GM18868 (cell line): ENCODE measurements at regions not wholly inside any gene's neighbourhood (a gene's known extent, or its start where the extent isn't known, plus 50 kb on each side); places are given as distances from the start of the nearest gene placed in this dataset.

ENCODE experiments used
- ATAC-seq: cut with Tn5 transposase; IDR thresholded peaks from one replicate; pipeline ENCODE4 v1.9.1; 2021; ENCODE audit warnings: mild to moderate bottlenecking, moderate library complexity; ENCODE audit not compliant: unreplicated experiment

GRCh38 chr2:16304876-16305590 lies 360.6 kb downstream of the CYRIA start:
- no peak for ATAC-seq

GRCh38 chr2:16303761-16304160 lies 361.9 kb downstream of the CYRIA start:
- ATAC-seq: no peak

- ATAC-seq: no peak
These were observed 362.4 kb downstream of the CYRIA start for GRCh38 chr2:16303273-16303577.

- ATAC-seq: no peak
These were observed 362.3 kb downstream of the MYCN start for GRCh38 chr2:16302431-16303272.

GRCh38 chr2:16301961-16302360 lies 361.6 kb downstream of the MYCN start:
- no peak for ATAC-seq

- no peak for ATAC-seq
These were observed 358.5 kb downstream of the MYCN start for GRCh38 chr2:16298866-16299265.

- ATAC-seq: no peak
These were observed 356.2 kb downstream of the MYCN start for GRCh38 chr2:16296331-16297250.

- no peak for ATAC-seq
These were observed 355.6 kb downstream of the MYCN start for GRCh38 chr2:16296038-16296290.

GRCh38 chr2:16294791-16295190 lies 354.4 kb downstream of the MYCN start:
- no peak for ATAC-seq

GRCh38 chr2:16293871-16294270 lies 353.5 kb downstream of the MYCN start:
- ATAC-seq: no peak

GRCh38 chr2:16293398-16293797 lies 353.0 kb downstream of the MYCN start:
- no peak for ATAC-seq

GRCh38 chr2:16291731-16292550 lies 351.6 kb downstream of the MYCN start:
- no peak for ATAC-seq

- no peak for ATAC-seq
These were observed 350.9 kb downstream of the MYCN start for GRCh38 chr2:16291226-16291625.

GRCh38 chr2:16290311-16291020 lies 350.1 kb downstream of the MYCN start:
- ATAC-seq: no peak

- ATAC-seq: no peak
These were observed 348.2 kb downstream of the MYCN start for GRCh38 chr2:16288371-16289112.

- no peak for ATAC-seq
These were observed 347.5 kb downstream of the MYCN start for GRCh38 chr2:16287831-16288230.

- ATAC-seq: no peak
These were observed 346.9 kb downstream of the MYCN start for GRCh38 chr2:16287281-16287680.

- no peak for ATAC-seq
These were observed 345.6 kb downstream of the MYCN start for GRCh38 chr2:16285813-16286510.
